Cardiac fibroblast (primary cell): ENCODE measurements at regions not wholly inside any gene's neighbourhood (a gene's known extent, or its start where the extent isn't known, plus 50 kb on each side); places are given as distances from the start of the nearest gene placed in this dataset.

Experiments
- DNase-seq, 2 donors: peaks; one replicate each; pipeline versions ENCODE4 v3.0.0 to v3.0.0-alpha.2; 2010; ENCODE audit warnings: low read depth in 2 of 2
- H3K4me3 ChIP-seq, 2 donors: replicated peaks in 1 of 2; 1 replicate in 1 of 2; 2 replicates in 1 of 2; pipeline ENCODE4 v1.5.1; 2011; ENCODE audit warnings: low read depth in 2 of 2, low read length in 2 of 2, mild to moderate bottlenecking in 2 of 2, moderate library complexity in 1 of 2
- CTCF ChIP-seq: IDR thresholded peaks from one replicate; pipeline ENCODE4 v1.5.1; 2011; ENCODE audit warnings: low read depth, mild to moderate bottlenecking, low read length, inconsistent platforms

GRCh38 chrY:17381431-17382070 lies 498.5 kb downstream of the CDY2B start:
- TF ChIP-seq CTCF = no peak
- no peak overlapping the region for H3K4me3 ChIP-seq
- DNase-seq = no peak

GRCh38 chrY:17378326-17378725 lies 501.7 kb downstream of the CDY2B start:
- H3K4me3 ChIP-seq = no peak overlapping the region
- TF ChIP-seq CTCF = no peak
- DNase-seq = no peak

GRCh38 chrY:17368413-17368812 lies 511.6 kb downstream of the CDY2B start:
- DNase-seq = no peak
- H3K4me3 ChIP-seq = no peak overlapping the region
- no peak for TF ChIP-seq CTCF

GRCh38 chrY:17366400-17366799 lies 513.6 kb downstream of the CDY2B start:
- DNase-seq = no peak
- no peak for TF ChIP-seq CTCF
- H3K4me3 ChIP-seq = no peak overlapping the region

GRCh38 chrY:17339028-17339427 lies 541.0 kb downstream of the CDY2B start:
- no peak overlapping the region for H3K4me3 ChIP-seq
- TF ChIP-seq CTCF = no peak
- no peak for DNase-seq

- no peak for DNase-seq
- no peak overlapping the region for H3K4me3 ChIP-seq
- TF ChIP-seq CTCF = no peak
These were observed 549.3 kb downstream of the CDY2B start for GRCh38 chrY:17330733-17331132.

- H3K4me3 ChIP-seq = no peak overlapping the region
- no peak for TF ChIP-seq CTCF
- DNase-seq = peak in 1 of 2 donors; percentile 11
These were observed 560.1 kb downstream of the CDY2B start for GRCh38 chrY:17319916-17320315.
